Right lobe of liver (tissue), 6 donors: ENCODE measurements at regions not wholly inside any gene's neighbourhood (a gene's known extent, or its start where the extent isn't known, plus 50 kb on each side); places are given as distances from the start of the nearest gene placed in this dataset.
"Not testable (repeated sequence)": the region's sequence is repeated elsewhere in the genome, so short reads cannot be mapped to it uniquely, and the experiment has no call there.

Experiments
- ATAC-seq, 4 donors: fragments of 200-7000 bp; cut with Tn5 transposase; one replicate each; pipeline ENCODE4 v1.9.1; 2020; ENCODE audit warnings: mild to moderate bottlenecking in 4 of 4, moderate library complexity in 4 of 4
- DNase-seq, 3 donors: peaks; one replicate each; pipeline ENCODE4 v3.0.0-alpha.2; 2020
- H3K27ac ChIP-seq, 3 donors: fragments of 200-600 bp; one replicate each; pipeline ENCODE4 v1.8.0; 2022
- H3K27me3 ChIP-seq, 2 donors: fragments of 200-600 bp; one replicate each; pipeline ENCODE4 v1.8.0; 2022
- H3K36me3 ChIP-seq, 4 donors: fragments of 200-600 bp; sonication (generic) in 1 of 4; one replicate each; pipeline versions ENCODE4 v1.5.1 to v1.8.0; 2017 to 2022; ENCODE audit warnings: control low read depth in 1 of 4
- H3K4me1 ChIP-seq, 4 donors: fragments of 200-600 bp; sonication (generic) in 1 of 4; one replicate each; pipeline versions ENCODE4 v1.5.1 to v1.8.0; 2017 to 2022; ENCODE audit warnings: control low read depth in 1 of 4
- H3K4me3 ChIP-seq, 3 donors: fragments of 200-600 bp; one replicate each; pipeline ENCODE4 v1.8.0; 2022
- H3K9me3 ChIP-seq, 4 donors: fragments of 200-600 bp; sonication (generic) in 1 of 4; one replicate each; pipeline versions ENCODE4 v1.5.1 to v1.8.0; 2017 to 2022; ENCODE audit warnings: control low read depth in 1 of 4
- POLR2A ChIP-seq: fragments of 450-650 bp; IDR thresholded peaks from one replicate; pipeline ENCODE4 v1.6.1; 2017; ENCODE audit warnings: antibody characterized with exemption, mild to moderate bottlenecking
- WGBS: methylation state at CpG from one replicate; pipeline ENCODE4 v1.1.6; 2018; ENCODE audit warnings: low coverage, low lambda C conversion rate; ENCODE audit not compliant: insufficient coverage; ENCODE audit errors: missing lambda C conversion rate; 5-methylcytosine and 5-hydroxymethylcytosine counted together
- intact Hi-C, 2 donors: fragments of 100-400 bp; cut with DNase I; formaldehyde crosslinking; loops; one replicate each; pipeline versions ENCODE4 v1.11.2 to v1.14.1; 2022
- TF ChIP-seq, protein P1 (sequence below), 4 donors: fragments of 200-600 bp in 3 of 4; fragments of 450-650 bp in 1 of 4; IDR thresholded peaks; one replicate each; pipeline versions ENCODE4 v1.5.1 to v1.8.0; 2016 to 2022; ENCODE audit warnings: antibody characterized with exemption in 4 of 4, mild to moderate bottlenecking in 2 of 4
- donor health status: DM: no; HTN: yes; CAD: no.
- donor health status: DM: no; HTN: no; CAD: no.
- donor health status: DM: no; HTN: no; CAD: no.
- donor health status: DM: no; HTN: yes; CAD: no.
- donor health status: DM: no; HTN: yes; CAD: no.

DNA sequence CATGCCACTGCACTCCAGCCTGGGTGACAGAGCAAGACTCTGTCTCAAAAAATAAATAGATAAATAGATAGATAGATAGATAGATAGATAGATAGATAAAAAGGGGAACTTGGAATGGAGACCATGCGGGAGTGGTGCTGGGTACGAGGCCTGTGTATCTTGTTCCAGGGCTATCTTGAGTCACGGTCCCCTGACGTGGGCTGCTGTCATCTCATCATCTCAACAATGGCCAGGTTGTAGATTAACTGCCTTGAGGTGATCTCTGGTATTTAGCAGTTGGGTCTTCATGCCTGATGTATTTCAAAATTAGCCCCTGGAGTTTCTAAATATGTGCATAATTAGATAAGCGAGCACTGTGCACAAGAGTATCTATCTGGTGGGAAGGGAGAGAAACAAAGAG lies 212.1 kb downstream of the CDRT15L2 start:
- H3K9me3 ChIP-seq: no peaks in the 10 kb centered on the region
- no peaks in the 10 kb centered on the region for H3K36me3 ChIP-seq
- ATAC-seq (no peak), DNase-seq (no peak)
- no peak overlapping the region for H3K27ac ChIP-seq
- intact Hi-C loops: no loop called here
- H3K4me1 ChIP-seq: no peaks in the 10 kb centered on the region
- TF ChIP-seq POLR2A: no peak
- TF ChIP-seq, protein P1, sequence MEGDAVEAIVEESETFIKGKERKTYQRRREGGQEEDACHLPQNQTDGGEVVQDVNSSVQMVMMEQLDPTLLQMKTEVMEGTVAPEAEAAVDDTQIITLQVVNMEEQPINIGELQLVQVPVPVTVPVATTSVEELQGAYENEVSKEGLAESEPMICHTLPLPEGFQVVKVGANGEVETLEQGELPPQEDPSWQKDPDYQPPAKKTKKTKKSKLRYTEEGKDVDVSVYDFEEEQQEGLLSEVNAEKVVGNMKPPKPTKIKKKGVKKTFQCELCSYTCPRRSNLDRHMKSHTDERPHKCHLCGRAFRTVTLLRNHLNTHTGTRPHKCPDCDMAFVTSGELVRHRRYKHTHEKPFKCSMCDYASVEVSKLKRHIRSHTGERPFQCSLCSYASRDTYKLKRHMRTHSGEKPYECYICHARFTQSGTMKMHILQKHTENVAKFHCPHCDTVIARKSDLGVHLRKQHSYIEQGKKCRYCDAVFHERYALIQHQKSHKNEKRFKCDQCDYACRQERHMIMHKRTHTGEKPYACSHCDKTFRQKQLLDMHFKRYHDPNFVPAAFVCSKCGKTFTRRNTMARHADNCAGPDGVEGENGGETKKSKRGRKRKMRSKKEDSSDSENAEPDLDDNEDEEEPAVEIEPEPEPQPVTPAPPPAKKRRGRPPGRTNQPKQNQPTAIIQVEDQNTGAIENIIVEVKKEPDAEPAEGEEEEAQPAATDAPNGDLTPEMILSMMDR (IDR thresholded peaks at IDR 0.05): no peak
- H3K4me3 ChIP-seq: no peak overlapping the region
- H3K27me3 ChIP-seq: no peaks in the 10 kb centered on the region
- WGBS: 93% methylated on average over 5 of the region's 5 CpGs

DNA sequence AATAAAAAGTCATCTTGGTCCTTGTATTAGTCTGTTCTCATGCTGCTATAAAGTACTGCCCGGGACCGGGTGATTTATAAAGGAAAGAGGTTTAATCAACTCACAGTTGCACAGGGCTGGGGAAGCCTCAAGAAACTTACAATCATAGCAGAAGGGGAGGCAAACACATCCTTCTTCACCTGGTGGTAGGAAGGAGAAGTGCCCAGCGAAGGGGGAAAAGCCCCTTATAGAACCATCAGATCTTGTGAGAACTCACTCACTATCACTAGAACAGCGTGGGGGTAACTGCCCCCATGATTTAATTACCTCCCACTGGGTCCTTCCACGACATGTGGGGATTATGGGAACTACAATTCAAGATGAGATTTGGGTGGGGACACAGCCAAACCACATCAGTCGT lies 215.0 kb downstream of the CDRT15L2 start:
- H3K36me3 ChIP-seq, H3K27me3 ChIP-seq, intact Hi-C loops, H3K9me3 ChIP-seq, H3K27ac ChIP-seq, DNase-seq, H3K4me1 ChIP-seq, ATAC-seq, H3K4me3 ChIP-seq: not testable (repeated sequence)
- WGBS: 64% methylated on average over 6 of the region's 6 CpGs

GRCh38 chr17:20797292-20797691 lies 217.8 kb downstream of the CDRT15L2 start:
- ATAC-seq: no peak
- 48% methylated on average over 3 of the region's 3 CpGs for WGBS
- H3K4me1 ChIP-seq: no peaks in the 10 kb centered on the region
- no peaks in the 10 kb centered on the region for H3K27me3 ChIP-seq
- H3K4me3 ChIP-seq: no peak overlapping the region
- no peak overlapping the region for H3K27ac ChIP-seq
- no peak for DNase-seq
- H3K36me3 ChIP-seq: no peaks in the 10 kb centered on the region
- no peaks in the 10 kb centered on the region for H3K9me3 ChIP-seq
- TF ChIP-seq, protein P1 (IDR thresholded peaks at IDR 0.05): no peak
- TF ChIP-seq POLR2A: no peak
- intact Hi-C loops: no loop called here

DNA sequence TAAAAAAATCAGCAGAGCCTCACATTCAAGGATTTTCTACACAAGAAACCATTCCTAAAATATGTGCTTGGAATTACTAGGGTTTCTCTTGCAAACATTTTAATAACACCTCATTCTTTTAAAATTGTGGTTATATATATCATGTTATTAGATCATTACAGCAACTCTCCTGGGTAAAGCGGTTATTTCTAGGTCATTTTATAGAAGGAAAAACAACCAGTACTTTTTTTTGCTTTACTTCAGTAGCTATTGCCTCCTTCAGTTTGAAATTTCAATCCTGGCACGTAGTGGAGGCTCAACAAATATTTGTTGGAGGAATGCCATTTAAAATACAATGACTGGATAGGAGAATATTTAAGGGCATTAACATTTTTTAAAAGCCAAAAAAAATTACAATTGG lies 220.6 kb downstream of the CDRT15L2 start:
- WGBS: 40% methylated on average over 2 of the region's 2 CpGs
- no peak for TF ChIP-seq POLR2A
- TF ChIP-seq, protein P1 (IDR thresholded peaks at IDR 0.05): no peak
- intact Hi-C loops: no loop called here
- H3K27me3 ChIP-seq: no peaks in the 10 kb centered on the region
- H3K27ac ChIP-seq: no peak overlapping the region
- DNase-seq (no peak), ATAC-seq (no peak)
- H3K9me3 ChIP-seq: no peaks in the 10 kb centered on the region
- no peaks in the 10 kb centered on the region for H3K4me1 ChIP-seq
- no peak overlapping the region for H3K4me3 ChIP-seq
- H3K36me3 ChIP-seq: no peaks in the 10 kb centered on the region

DNA sequence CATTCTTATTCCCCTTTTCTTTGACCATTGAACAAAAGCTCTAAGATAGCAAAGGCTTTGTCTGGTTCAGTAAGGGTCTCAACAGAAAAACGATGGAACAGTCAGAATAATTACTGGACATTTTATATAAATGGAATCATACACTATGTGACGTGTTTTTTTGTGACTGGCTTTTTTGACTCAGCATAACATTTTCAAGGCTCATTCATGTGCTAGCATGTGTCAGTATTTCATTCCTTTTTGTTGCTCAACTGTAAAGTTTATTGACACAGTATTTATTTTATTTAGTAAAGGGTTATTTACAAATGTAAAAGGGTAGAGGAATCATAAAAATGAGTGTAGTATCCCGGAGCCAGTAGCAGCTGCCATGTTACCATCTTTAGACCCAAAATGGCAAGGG lies 226.2 kb downstream of the CDRT15L2 start:
- ATAC-seq: no peak
- WGBS: 49% methylated on average over 3 of the region's 3 CpGs

DNA sequence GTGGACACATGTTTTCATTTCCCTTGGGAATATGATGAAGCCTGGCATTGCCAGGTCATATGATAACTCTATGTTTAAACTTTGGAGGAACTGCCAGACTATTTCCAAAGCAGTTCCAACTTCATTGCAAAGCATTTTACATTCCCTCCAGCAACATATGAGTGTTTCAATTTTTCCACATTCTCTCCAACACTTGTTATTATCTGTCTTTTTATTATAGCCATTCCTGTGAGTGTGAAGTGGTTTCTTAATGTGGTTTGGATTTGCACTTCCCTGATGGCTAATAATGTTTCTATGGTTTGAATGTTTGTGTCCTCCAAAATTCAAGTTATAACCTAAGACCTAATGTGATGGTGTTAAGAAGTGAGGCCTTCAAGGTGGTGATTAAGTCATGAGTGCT lies 228.0 kb downstream of the CDRT15L2 start:
- H3K4me1 ChIP-seq, H3K4me3 ChIP-seq, H3K27me3 ChIP-seq, H3K27ac ChIP-seq, H3K36me3 ChIP-seq, DNase-seq, ATAC-seq, intact Hi-C loops, H3K9me3 ChIP-seq: not testable (repeated sequence)

More for the DNA sequence above, 226.2 kb downstream of the CDRT15L2 start:
- no peaks in the 10 kb centered on the region for H3K36me3 ChIP-seq
- no peaks in the 10 kb centered on the region for H3K4me1 ChIP-seq
- DNase-seq: no peak
- no peak overlapping the region for H3K27ac ChIP-seq
- H3K27me3 ChIP-seq: no peaks in the 10 kb centered on the region
- TF ChIP-seq, protein P1 (IDR thresholded peaks at IDR 0.05): no peak
- no peak for TF ChIP-seq POLR2A
- H3K4me3 ChIP-seq: no peak overlapping the region
- no peaks in the 10 kb centered on the region for H3K9me3 ChIP-seq
- intact Hi-C loops: no loop called here

DNA sequence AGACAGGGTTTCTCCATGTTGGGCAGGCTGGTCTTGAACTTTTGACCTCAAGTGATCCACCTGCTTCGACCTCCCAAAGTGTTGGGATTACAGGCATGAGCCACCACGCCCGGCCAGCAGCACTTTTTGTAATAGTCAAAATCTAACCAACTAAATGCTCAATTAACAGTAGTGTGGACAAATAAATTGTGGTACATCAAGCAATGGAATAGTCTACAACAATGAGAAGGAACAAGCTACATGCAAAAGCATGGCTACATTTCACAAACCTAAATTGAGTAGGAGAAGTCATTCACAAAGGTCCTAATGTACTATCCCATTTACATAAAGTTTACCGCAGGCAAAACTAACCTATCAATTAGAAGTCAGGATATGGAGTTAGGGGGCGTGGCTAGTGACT lies 227.4 kb downstream of the USP22 start:
- H3K4me3 ChIP-seq, H3K27me3 ChIP-seq, H3K27ac ChIP-seq, DNase-seq, H3K36me3 ChIP-seq, H3K9me3 ChIP-seq, ATAC-seq, H3K4me1 ChIP-seq, intact Hi-C loops: not testable (repeated sequence)
- 63% methylated on average over 5 of the region's 5 CpGs for WGBS
